ENCODE measurements at regions not wholly inside any gene's neighbourhood (a gene's known extent, or its start where the extent isn't known, plus 50 kb on each side); places are given as distances from the start of the nearest gene placed in this dataset.
A peak's percentile ranks its signal among the peaks of the same experiment; 100 is the strongest.

- peaks cover 8% of the 10 kb centered on the region for H3K9me3 Mint-ChIP-seq (ENCODE audit: unreplicated experiment)
- Histone ChIP-seq H3K36me3 (ENCODE audit: control insufficient read depth, insufficient read depth, low read length) (no peaks in the 10 kb centered on the region), H3K4me1 (peaks cover 62% of the 10 kb centered on the region), H3K4me3 (ENCODE audit: low read depth, low read length) (no peak overlapping the region), H3K9me3 (no peaks in the 10 kb centered on the region), H3K27me3 (replicated peaks; ENCODE audit: control insufficient read depth, insufficient read depth, low read length) (no peaks in the 10 kb centered on the region)
- ChIA-PET CTCF (interaction anchor here (1.2 to 1.5 kb wide), 4 partner anchors 11 to 57 kb away, joined by 3 to 9 read pairs (median 6); no protein-coding TSS in a partner anchor), POLR2A (interaction anchor here (0.7 to 0.8 kb wide), 2 partner anchors 11 to 15 kb away, joined by 3 read pairs; no protein-coding TSS in a partner anchor)
- H3K4me1 Mint-ChIP-seq (ENCODE audit: low read depth, unreplicated experiment) = peaks cover 65% of the 10 kb centered on the region
- peak; percentile 45 to 72 for DNase-seq
- no peak overlapping the region for H3K4me3 Mint-ChIP-seq (ENCODE audit: unreplicated experiment)
- H3K27me3 Mint-ChIP-seq (ENCODE audit: insufficient read depth, unreplicated experiment) = no peaks in the 10 kb centered on the region
- intact Hi-C loops (cut with micrococcal nuclease; ENCODE audit: unreplicated experiment) = no loop called here
- no peak for TF ChIP-seq CTCF (IDR thresholded peaks at IDR 0.05; ENCODE audit: insufficient read depth in 1 of 2, low read depth in 1 of 2, low read length in 1 of 2, severe bottlenecking in 1 of 2, unreplicated experiment in 1 of 2)
- no TSS peak for BruUV-seq (replicated peaks)
- peak overlapping the region; percentile 99 for H3K27ac Mint-ChIP-seq (ENCODE audit: unreplicated experiment)
- H3K36me3 Mint-ChIP-seq (ENCODE audit: insufficient read depth, unreplicated experiment) = peaks cover 27% of the 10 kb centered on the region
These were observed 74.2 kb upstream of the BMP2 start for GRCh38 chr20:6693178-6693807.

- H3K4me1 ChIP-seq = peaks cover 55% of the 10 kb centered on the region
- intact Hi-C loops (cut with micrococcal nuclease; ENCODE audit: unreplicated experiment) = no loop called here
- H3K27me3 ChIP-seq (replicated peaks; ENCODE audit: control insufficient read depth, insufficient read depth, low read length) = no peaks in the 10 kb centered on the region
- no TSS peak for BruUV-seq (replicated peaks)
- no peaks in the 10 kb centered on the region for H3K9me3 ChIP-seq
- Mint-ChIP-seq H3K9me3 (ENCODE audit: unreplicated experiment) (peaks cover 8% of the 10 kb centered on the region), H3K4me3 (ENCODE audit: unreplicated experiment) (no peak overlapping the region), H3K36me3 (ENCODE audit: insufficient read depth, unreplicated experiment) (peaks cover 22% of the 10 kb centered on the region), H3K27me3 (ENCODE audit: insufficient read depth, unreplicated experiment) (no peaks in the 10 kb centered on the region), H3K4me1 (ENCODE audit: low read depth, unreplicated experiment) (peaks cover 65% of the 10 kb centered on the region), H3K27ac (ENCODE audit: unreplicated experiment) (peak overlapping the region; percentile 99)
- no peak overlapping the region for H3K4me3 ChIP-seq (ENCODE audit: low read depth, low read length)
- CTCF ChIA-PET = interaction anchor here (1.2 to 1.5 kb wide), 3 partner anchors 15 to 56 kb away, joined by 5 to 9 read pairs (median 7); no protein-coding TSS in a partner anchor
- H3K36me3 ChIP-seq (ENCODE audit: control insufficient read depth, insufficient read depth, low read length) = no peaks in the 10 kb centered on the region
- peak; percentile 45 to 51 for DNase-seq
- POLR2A ChIA-PET = interaction anchor here (0.7 kb wide), 1 partner anchor 11 kb away, joined by 3 read pairs; no protein-coding TSS in a partner anchor
- no peak for TF ChIP-seq CTCF (IDR thresholded peaks at IDR 0.05; ENCODE audit: insufficient read depth in 1 of 2, low read depth in 1 of 2, low read length in 1 of 2, severe bottlenecking in 1 of 2, unreplicated experiment in 1 of 2)
These were observed 74.8 kb upstream of the BMP2 start for GRCh38 chr20:6692566-6693173.

- Mint-ChIP-seq H3K9me3 (ENCODE audit: unreplicated experiment) (peaks cover 8% of the 10 kb centered on the region), H3K27me3 (ENCODE audit: insufficient read depth, unreplicated experiment) (no peaks in the 10 kb centered on the region), H3K36me3 (ENCODE audit: insufficient read depth, unreplicated experiment) (peaks cover 17% of the 10 kb centered on the region), H3K27ac (ENCODE audit: unreplicated experiment) (peak overlapping the region; percentile 99), H3K4me1 (ENCODE audit: low read depth, unreplicated experiment) (peaks cover 61% of the 10 kb centered on the region), H3K4me3 (ENCODE audit: unreplicated experiment) (no peak overlapping the region)
- H3K36me3 ChIP-seq (ENCODE audit: control insufficient read depth, insufficient read depth, low read length) = no peaks in the 10 kb centered on the region
- DNase-seq = no peak
- no peaks in the 10 kb centered on the region for H3K27me3 ChIP-seq (replicated peaks; ENCODE audit: control insufficient read depth, insufficient read depth, low read length)
- ChIA-PET CTCF (interaction anchor here (1.5 kb wide), 1 partner anchor 16 kb away, joined by 7 read pairs; no protein-coding TSS in a partner anchor), POLR2A (no interaction called here)
- no TSS peak for BruUV-seq (replicated peaks)
- intact Hi-C loops (cut with micrococcal nuclease; ENCODE audit: unreplicated experiment) = loop anchor here (1.0 to 2.0 kb wide), 3 partner anchors 13 to 55 kb away; no protein-coding TSS in a partner anchor
- TF ChIP-seq CTCF (IDR thresholded peaks at IDR 0.05; ENCODE audit: insufficient read depth in 1 of 2, low read depth in 1 of 2, low read length in 1 of 2, severe bottlenecking in 1 of 2, unreplicated experiment in 1 of 2) = no peak
- H3K4me1 ChIP-seq = peaks cover 44% of the 10 kb centered on the region
- no peaks in the 10 kb centered on the region for H3K9me3 ChIP-seq
- no peak overlapping the region for H3K4me3 ChIP-seq (ENCODE audit: low read depth, low read length)
These were observed 76.0 kb upstream of the BMP2 start for GRCh38 chr20:6691516-6691915.
